PC-3 (cell line): ENCODE measurements at regions not wholly inside any gene's neighbourhood (a gene's known extent, or its start where the extent isn't known, plus 50 kb on each side); places are given as distances from the start of the nearest gene placed in this dataset.

Experiments
- EZH2phosphoT487 ChIP-seq: fragments of 300-600 bp; sonication (generic); IDR thresholded peaks from 2 replicates; pipeline ENCODE4 v1.6.1; 2018; ENCODE audit warnings: mild to moderate bottlenecking, antibody characterized with exemption, low read length, borderline replicate concordance
- TF ChIP-seq, protein P1 (sequence below): fragments of 300-600 bp; sonication (generic); conservative IDR thresholded peaks from 2 replicates; pipeline ENCODE4 v1.5.1; 2017; ENCODE audit warnings: antibody characterized with exemption, low read depth, mild to moderate bottlenecking, low read length

DNA sequence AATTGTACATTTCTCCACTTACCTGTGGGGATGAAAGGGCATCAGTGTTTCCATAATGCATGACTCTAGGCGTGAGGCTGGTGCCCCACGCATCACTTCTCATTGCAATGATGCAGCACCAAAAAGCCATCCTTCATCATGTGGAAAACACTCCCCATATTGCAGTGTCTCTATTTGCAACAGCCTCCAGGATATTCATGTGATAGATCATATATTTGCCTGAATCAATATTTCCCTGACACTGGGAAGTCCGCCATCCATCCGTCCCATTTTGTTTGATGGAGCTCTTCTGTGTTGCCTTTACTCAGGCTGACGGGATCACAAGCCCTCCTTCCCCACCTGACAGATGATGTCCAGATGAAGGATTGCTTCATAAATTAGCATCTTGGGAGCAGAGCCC lies 74.5 kb upstream of the CAMK1G start:
- TF ChIP-seq, protein P1, sequence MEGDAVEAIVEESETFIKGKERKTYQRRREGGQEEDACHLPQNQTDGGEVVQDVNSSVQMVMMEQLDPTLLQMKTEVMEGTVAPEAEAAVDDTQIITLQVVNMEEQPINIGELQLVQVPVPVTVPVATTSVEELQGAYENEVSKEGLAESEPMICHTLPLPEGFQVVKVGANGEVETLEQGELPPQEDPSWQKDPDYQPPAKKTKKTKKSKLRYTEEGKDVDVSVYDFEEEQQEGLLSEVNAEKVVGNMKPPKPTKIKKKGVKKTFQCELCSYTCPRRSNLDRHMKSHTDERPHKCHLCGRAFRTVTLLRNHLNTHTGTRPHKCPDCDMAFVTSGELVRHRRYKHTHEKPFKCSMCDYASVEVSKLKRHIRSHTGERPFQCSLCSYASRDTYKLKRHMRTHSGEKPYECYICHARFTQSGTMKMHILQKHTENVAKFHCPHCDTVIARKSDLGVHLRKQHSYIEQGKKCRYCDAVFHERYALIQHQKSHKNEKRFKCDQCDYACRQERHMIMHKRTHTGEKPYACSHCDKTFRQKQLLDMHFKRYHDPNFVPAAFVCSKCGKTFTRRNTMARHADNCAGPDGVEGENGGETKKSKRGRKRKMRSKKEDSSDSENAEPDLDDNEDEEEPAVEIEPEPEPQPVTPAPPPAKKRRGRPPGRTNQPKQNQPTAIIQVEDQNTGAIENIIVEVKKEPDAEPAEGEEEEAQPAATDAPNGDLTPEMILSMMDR: no peak
- TF ChIP-seq EZH2phosphoT487: no peak
